ENCODE measurements at regions not wholly inside any gene's neighbourhood (a gene's known extent, or its start where the extent isn't known, plus 50 kb on each side); places are given as distances from the start of the nearest gene placed in this dataset.
A peak's percentile ranks its signal among the peaks of the same experiment; 100 is the strongest.

DNA sequence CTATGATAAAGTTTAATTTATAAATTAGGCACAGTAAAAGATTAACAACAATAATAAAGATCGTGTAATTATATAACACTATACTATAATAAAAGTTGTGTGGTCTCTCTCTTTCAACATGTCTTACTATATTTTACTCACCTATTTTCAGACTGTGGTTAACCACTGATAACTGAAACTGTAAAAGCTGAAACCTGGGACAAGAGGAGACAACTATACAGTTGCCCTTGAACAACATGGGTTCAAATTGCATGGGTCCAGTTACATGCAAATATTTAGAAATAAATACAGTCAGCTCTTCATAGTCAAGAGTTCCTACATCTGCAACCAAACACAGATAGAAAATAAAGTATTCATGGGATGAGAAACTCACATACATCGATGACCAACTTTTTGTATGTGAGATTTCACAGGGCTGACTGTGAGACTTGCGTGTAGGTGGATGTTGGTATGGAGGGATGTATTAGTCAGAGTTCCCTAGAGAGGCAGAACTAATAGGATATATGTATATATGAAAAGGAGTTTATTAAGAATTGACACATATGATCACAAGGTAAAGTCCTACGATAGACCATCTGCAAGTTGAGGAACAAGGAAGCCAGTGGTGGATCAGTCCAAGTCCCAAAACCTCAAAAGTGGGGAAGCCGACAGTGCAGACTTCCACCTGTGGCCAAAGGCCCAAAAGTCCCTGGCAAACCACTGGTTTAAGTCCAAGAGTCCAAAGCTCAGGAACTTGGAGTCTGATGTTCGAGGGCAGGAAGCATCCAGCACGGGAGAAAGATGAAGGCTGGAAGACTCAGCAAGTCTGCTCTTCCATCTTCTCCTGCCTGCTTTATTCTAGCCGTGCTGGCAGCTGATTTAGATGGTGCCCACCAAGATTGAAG, 359.5 kb downstream of the INSC start:
- DNase-seq, result no peak
- intact Hi-C loops (cut with DNase I), result no loop called here

GRCh38 chr11:15476371-15476917, 361.7 kb downstream of the INSC start:
- intact Hi-C loops (cut with DNase I), result no loop called here
- no peak for DNase-seq

DNA sequence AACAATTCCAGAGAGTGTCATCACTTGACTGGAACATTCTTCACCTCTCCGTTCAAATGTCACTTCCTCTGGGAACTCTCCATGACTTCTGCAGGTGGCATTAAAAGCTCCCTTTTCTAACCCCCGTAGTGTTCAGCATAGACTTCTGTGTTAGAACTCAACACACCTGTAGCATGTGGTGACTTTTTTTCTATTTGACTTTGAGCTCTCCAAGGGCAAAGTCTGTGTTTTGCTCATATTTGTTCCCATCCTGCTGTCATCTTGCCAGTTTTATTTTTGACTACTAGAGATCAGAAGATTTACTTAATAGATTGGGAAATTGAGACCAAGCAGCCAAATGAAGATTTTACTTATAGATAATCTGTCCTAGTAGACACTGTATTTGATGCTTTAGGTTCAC, 367.1 kb downstream of the INSC start:
- DNase-seq, result no peak
- intact Hi-C loops (cut with DNase I), result no loop called here

- no peak for DNase-seq
- intact Hi-C loops (cut with DNase I), result no loop called here
Observed at GRCh38 chr11:15483205-15483604, 368.5 kb downstream of the INSC start.

GRCh38 chr11:15484398-15484797, 369.7 kb downstream of the INSC start:
- DNase-seq, result peak in 4 of 42 donors; percentile 3 to 9 (median 6)
- intact Hi-C loops (cut with DNase I), result no loop called here

GRCh38 chr11:15485432-15485831, 370.7 kb downstream of the INSC start:
- intact Hi-C loops (cut with DNase I), result no loop called here
- no peak for DNase-seq

- no peak for DNase-seq
Observed at GRCh38 chr11:15489281-15489680, 374.6 kb downstream of the INSC start.

DNA sequence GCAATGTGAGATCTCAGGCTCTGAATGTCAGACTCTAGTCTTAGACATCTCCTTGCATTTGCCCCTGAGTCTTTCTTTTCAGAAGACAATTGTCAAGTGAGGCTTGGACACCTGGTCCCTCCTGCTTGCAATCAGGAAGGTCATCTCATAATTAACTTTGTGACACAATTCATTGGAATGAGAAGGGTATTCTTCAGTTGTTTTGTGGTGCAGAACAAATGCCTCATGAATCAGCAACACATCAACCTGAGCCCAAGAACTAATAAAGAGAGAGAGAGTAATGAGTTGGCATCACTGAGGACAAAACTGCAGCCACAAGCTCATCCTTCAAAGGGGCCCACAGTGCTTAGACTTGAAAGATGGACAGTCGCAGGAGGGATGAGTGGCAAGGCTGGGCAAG, 375.8 kb downstream of the INSC start:
- DNase-seq, result no peak
- intact Hi-C loops (cut with DNase I), result no loop called here

More at GRCh38 chr11:15489281-15489680, 374.6 kb downstream of the INSC start:
- intact Hi-C loops (cut with DNase I), result no loop called here

GRCh38 chr11:15493066-15493465, 378.3 kb downstream of the INSC start:
- DNase-seq, result no peak
- intact Hi-C loops (cut with DNase I), result no loop called here

- no peak for DNase-seq
- intact Hi-C loops (cut with DNase I), result no loop called here
Observed at GRCh38 chr11:15493921-15494620, 379.3 kb downstream of the INSC start.

DNA sequence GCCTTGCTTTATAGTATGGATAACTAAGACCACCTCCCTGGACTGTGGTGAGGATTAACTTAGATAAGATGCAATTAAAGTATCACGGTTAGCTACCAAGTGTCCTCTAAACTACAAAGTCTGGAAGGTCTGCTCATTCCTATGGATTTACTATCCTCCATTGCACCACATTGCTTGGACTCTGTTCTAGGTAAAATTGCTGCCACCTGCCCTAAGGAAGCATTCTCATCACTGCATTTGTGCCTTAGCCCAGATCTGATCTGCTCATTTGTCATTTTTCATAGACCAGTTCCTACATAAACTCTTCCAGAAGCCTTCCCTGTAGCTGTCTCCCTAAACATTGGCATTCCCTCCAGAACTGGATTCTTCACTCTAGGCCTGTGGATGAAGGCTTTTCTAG, 380.0 kb downstream of the INSC start:
- intact Hi-C loops (cut with DNase I), result no loop called here

GRCh38 chr11:15495462-15495861, 380.7 kb downstream of the INSC start:
- DNase-seq, result no peak
- intact Hi-C loops (cut with DNase I), result no loop called here

More for the DNA sequence above, 380.0 kb downstream of the INSC start:
- no peak for DNase-seq

DNA sequence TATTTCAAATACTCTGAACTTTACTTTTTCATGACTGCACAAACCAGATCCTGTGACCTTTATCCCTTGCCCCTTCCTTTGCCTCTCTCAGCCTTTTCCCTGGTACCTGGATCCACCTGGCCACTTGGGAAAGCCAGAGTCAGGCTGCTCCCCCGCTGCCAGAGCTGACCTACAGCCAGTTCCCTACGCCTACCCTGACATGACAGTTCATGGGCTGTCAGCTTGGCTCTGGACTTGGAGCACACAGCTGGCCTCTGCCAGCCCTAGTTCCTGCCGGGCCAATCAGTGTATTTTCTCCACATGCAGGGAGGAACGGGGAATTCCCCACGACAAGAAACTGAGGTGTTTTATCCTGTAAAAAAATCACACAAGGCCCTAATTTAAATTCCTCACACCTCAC, 382.6 kb downstream of the INSC start:
- intact Hi-C loops (cut with DNase I), result no loop called here
- DNase-seq, result no peak

- intact Hi-C loops (cut with DNase I), result no loop called here
- no peak for DNase-seq
Observed at GRCh38 chr11:15499674-15500073, 385.0 kb downstream of the INSC start.

DNA sequence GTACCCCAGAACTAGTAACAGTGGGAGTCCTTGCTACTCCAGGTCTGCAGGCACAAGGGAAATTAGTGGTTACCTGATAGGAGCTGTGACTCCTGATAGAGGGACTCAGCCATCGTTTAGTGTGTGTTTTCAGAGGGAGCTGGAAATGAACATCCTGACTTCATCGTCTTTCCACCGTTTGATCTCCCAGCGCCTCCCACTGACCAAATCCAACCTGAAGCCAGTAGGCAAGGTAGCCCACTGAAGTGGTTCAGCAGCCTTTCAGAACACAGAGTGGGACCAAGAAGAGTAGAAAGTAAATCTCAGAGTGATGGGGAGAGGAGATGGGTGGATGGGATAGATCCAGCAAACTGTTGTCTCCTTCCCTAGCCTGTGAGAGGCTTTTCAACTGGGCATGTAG, 385.9 kb downstream of the INSC start:
- intact Hi-C loops (cut with DNase I), result no loop called here
- no peak for DNase-seq

GRCh38 chr11:15501566-15501965, 386.8 kb downstream of the INSC start:
- intact Hi-C loops (cut with DNase I), result no loop called here
- no peak for DNase-seq

DNA sequence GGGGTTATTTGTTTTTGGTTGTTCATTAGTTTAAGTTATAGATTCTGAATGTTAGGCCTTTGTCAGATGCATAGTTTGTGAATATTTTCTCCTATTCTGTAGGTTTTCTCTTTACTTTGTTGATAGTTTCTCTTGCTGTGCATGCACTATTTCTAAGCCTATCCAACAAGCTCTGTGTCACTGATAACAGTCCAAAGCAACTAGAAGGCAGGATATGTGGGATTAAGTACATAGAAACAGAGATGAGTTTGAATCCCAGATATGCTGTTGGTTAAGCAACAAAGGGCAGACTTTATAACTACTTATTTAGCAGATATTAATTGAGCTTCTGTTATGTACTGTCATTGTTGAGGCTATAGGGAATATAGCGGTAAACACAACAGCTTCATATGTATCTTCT, 390.4 kb downstream of the INSC start:
- intact Hi-C loops (cut with DNase I), result no loop called here
- DNase-seq, result no peak

- no peak for DNase-seq
- intact Hi-C loops (cut with DNase I), result no loop called here
Observed at GRCh38 chr11:15507592-15507991, 392.9 kb downstream of the INSC start.

DNA sequence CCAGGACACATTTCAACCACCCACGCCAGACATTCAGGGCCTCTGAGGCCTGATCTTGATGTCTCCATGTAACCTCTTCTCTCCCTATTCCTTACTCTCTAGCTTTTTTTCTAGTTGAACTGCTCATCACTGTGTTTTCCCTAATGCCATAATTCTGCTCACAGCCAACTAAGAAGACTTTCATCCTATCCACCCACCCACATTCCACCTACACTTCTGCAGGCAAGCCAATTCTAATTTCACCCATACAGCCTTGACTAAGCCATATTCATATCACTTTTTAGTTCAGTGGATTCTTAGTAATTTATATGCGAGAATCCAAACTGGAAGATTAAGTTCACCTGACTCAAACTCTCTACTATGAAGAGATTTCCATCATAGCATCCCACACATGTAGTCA, 394.4 kb downstream of the INSC start:
- intact Hi-C loops (cut with DNase I), result no loop called here
- DNase-seq, result peak in 12 of 42 donors; percentile 6 to 54 (median 28)

GRCh38 chr11:15519124-15519791, 404.5 kb downstream of the INSC start:
- intact Hi-C loops (cut with DNase I), result no loop called here
- DNase-seq, result no peak

All from head of caudate nucleus (tissue), 42 donors.